PC-3 (cell line): ENCODE measurements at regions not wholly inside any gene's neighbourhood (a gene's known extent, or its start where the extent isn't known, plus 50 kb on each side); places are given as distances from the start of the nearest gene placed in this dataset.

ENCODE experiments used
- ATAC-seq: fragments of 200-7000 bp; cut with Tn5 transposase; 2 replicates; pipeline ENCODE4 v1.9.1; 2020; ENCODE audit warnings: mild to moderate bottlenecking, moderate library complexity
- BruUV-seq: library from RNA; stranded (reverse); fragments of 400-500 nt; replicated peaks from 2 replicates; lab custom pipeline; 2021; lab: Mats Ljungman, UMichigan
- CTCF ChIA-PET: fragments of 300-600 bp; sonication (Branson Sonifier 250); formaldehyde crosslinking; loops from one replicate; lab custom pipeline; 2022; ENCODE audit warnings: antibody characterized with exemption; lab: Charles Lee
- POLR2A ChIA-PET: fragments of 300-600 bp; sonication (Branson Sonifier 250); formaldehyde crosslinking; loops from one replicate; lab custom pipeline; 2022; ENCODE audit warnings: antibody characterized with exemption; ENCODE audit not compliant: unreplicated experiment; lab: Charles Lee
- DNase-seq: peaks from one replicate; pipeline ENCODE4 v3.0.0-alpha.2; 2015
- H2AFZ ChIP-seq: fragments of 300-600 bp; sonication (generic); 2 replicates; pipeline ENCODE4 v1.6.0; 2016; ENCODE audit warnings: antibody characterized with exemption, low read length
- H3F3A ChIP-seq: fragments of 300-600 bp; sonication (generic); one replicate; pipeline ENCODE4 v1.6.0; 2017; ENCODE audit warnings: antibody characterized with exemption, low read length, control low read depth, mild to moderate bottlenecking; ENCODE audit not compliant: unreplicated experiment
- H3K27ac ChIP-seq: fragments of 300-600 bp; sonication (generic); 2 replicates; pipeline ENCODE4 v1.5.1; 2016; ENCODE audit warnings: mild to moderate bottlenecking, low read length
- H3K27me3 ChIP-seq: fragments of 300-600 bp; sonication (generic); 2 replicates; pipeline ENCODE4 v1.6.1; 2016; ENCODE audit warnings: low read length, mixed read lengths
- H3K36me3 ChIP-seq: fragments of 300-600 bp; sonication (generic); 2 replicates; pipeline ENCODE4 v1.6.1; 2016; ENCODE audit warnings: low read depth, mixed run types, low read length, mixed read lengths
- H3K4me1 ChIP-seq: fragments of 300-600 bp; sonication (generic); 2 replicates; pipeline ENCODE4 v1.5.1; 2016; ENCODE audit warnings: low read length; ENCODE audit not compliant: insufficient read depth
- H3K4me2 ChIP-seq: fragments of 300-600 bp; sonication (generic); 2 replicates; pipeline ENCODE4 v1.6.0; 2016; ENCODE audit warnings: low read length
- H3K4me3 ChIP-seq: fragments of 300-600 bp; sonication (generic); 2 replicates; pipeline ENCODE4 v1.5.1; 2016; ENCODE audit warnings: mild to moderate bottlenecking, low read length, mixed read lengths
- H3K79me2 ChIP-seq: fragments of 300-600 bp; sonication (generic); 2 replicates; pipeline ENCODE4 v1.6.1; 2017; ENCODE audit warnings: low read length, mixed read lengths
- H3K9ac ChIP-seq: fragments of 300-600 bp; sonication (generic); 2 replicates; pipeline ENCODE4 v1.6.0; 2016; ENCODE audit warnings: mild to moderate bottlenecking, low read length
- H3K9me2 ChIP-seq: fragments of 300-600 bp; sonication (generic); replicated peaks from 2 replicates; pipeline ENCODE4 v1.6.1; 2016; ENCODE audit warnings: mixed run types, low read length, mixed read lengths
- H3K9me3 ChIP-seq: fragments of 300-600 bp; sonication (generic); 2 replicates; pipeline ENCODE4 v1.6.1; 2016; ENCODE audit warnings: low read length, mixed read lengths
- H4K20me1 ChIP-seq: fragments of 300-600 bp; sonication (generic); 2 replicates; pipeline ENCODE4 v1.6.1; 2016; ENCODE audit warnings: low read length, mixed read lengths
- EZH2 ChIP-seq: fragments of 300-600 bp; sonication (generic); IDR thresholded peaks from one replicate; pipeline ENCODE4 v1.6.1; 2017; ENCODE audit warnings: antibody characterized with exemption, mild to moderate bottlenecking, low read length; ENCODE audit not compliant: unreplicated experiment
- EZH2phosphoT487 ChIP-seq: fragments of 300-600 bp; sonication (generic); IDR thresholded peaks from 2 replicates; pipeline ENCODE4 v1.6.1; 2018; ENCODE audit warnings: mild to moderate bottlenecking, antibody characterized with exemption, low read length, borderline replicate concordance
- intact Hi-C: fragments of 100-400 bp; cut with micrococcal nuclease; formaldehyde crosslinking; loops from 2 replicates; pipeline ENCODE4 v1.9.0; 2023
- TF ChIP-seq, protein P1 (sequence below): fragments of 300-600 bp; sonication (generic); conservative IDR thresholded peaks from 2 replicates; pipeline ENCODE4 v1.5.1; 2017; ENCODE audit warnings: antibody characterized with exemption, low read depth, mild to moderate bottlenecking, low read length

DNA sequence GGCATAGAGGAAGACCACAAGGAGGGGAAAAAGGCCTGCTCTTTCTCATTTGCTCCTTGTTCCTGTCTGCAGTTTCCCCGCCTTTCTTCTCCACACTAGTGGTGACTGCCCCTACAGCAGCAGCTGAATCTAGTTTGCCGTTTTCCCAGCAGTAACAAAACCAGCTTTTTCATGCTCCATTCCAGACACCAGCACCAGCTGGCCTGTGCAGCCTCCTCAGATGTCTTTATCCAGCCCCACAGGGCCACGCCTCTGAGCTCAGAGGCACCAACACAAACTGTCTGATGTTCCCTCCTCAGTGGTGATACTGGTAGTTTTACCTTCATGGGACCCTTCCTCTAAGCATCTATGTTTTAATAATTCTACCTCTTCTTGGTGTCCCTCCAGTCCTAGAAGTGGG lies 70.4 kb upstream of the SLC24A3 start:
- H3K9me2 ChIP-seq = no peaks in the 10 kb centered on the region
- H3K9ac ChIP-seq = no peak overlapping the region
- H3K4me2 ChIP-seq = no peak overlapping the region
- no peaks in the 10 kb centered on the region for H3K79me2 ChIP-seq
- H3K4me3 ChIP-seq = no peak overlapping the region
- H3K27ac ChIP-seq = no peak overlapping the region
- peaks cover 7% of the 10 kb centered on the region for H3K27me3 ChIP-seq
- H4K20me1 ChIP-seq = no peaks in the 10 kb centered on the region
- H3F3A ChIP-seq = no peaks in the 10 kb centered on the region
- no TSS peak for BruUV-seq
- no peak overlapping the region for H2AFZ ChIP-seq
- 0 out of 2 replicates have a peak, but pooled peaks cover 3% of the 10 kb centered on the region for H3K9me3 ChIP-seq
- POLR2A ChIA-PET = no interaction called here
- TF ChIP-seq EZH2phosphoT487 (no peak), EZH2 (no peak)
- TF ChIP-seq, protein P1, sequence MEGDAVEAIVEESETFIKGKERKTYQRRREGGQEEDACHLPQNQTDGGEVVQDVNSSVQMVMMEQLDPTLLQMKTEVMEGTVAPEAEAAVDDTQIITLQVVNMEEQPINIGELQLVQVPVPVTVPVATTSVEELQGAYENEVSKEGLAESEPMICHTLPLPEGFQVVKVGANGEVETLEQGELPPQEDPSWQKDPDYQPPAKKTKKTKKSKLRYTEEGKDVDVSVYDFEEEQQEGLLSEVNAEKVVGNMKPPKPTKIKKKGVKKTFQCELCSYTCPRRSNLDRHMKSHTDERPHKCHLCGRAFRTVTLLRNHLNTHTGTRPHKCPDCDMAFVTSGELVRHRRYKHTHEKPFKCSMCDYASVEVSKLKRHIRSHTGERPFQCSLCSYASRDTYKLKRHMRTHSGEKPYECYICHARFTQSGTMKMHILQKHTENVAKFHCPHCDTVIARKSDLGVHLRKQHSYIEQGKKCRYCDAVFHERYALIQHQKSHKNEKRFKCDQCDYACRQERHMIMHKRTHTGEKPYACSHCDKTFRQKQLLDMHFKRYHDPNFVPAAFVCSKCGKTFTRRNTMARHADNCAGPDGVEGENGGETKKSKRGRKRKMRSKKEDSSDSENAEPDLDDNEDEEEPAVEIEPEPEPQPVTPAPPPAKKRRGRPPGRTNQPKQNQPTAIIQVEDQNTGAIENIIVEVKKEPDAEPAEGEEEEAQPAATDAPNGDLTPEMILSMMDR = no peak
- H3K4me1 ChIP-seq = peaks cover 4% of the 10 kb centered on the region; the same call in 1 of the 2 replicates
- H3K36me3 ChIP-seq = no peaks in the 10 kb centered on the region
- DNase-seq = no peak
- no peak for ATAC-seq
- intact Hi-C loops = no loop called here
- CTCF ChIA-PET = no interaction called here

DNA sequence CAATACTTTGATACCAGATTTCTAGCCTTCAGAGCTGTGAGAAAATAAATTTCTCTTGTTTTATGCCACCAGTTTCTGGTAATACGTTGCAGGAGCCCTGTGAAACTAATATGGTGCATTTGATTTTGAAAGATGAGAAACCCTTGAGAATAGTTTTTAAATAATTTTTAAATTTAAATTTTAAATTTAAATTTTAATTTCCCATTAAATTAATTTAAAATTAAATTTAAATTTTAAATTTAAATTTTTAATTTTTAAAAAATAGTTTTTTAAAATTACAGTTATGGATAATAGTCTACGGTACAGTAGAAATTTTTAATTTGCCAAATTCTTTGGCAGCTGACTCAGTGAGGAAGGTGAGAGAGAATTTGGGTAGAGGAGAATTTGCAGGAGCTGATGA lies 68.6 kb upstream of the SLC24A3 start:
- no peak for ATAC-seq
- Histone ChIP-seq H3K9ac (no peak overlapping the region), H3F3A (no peaks in the 10 kb centered on the region), H3K9me3 (0 out of 2 replicates have a peak, but pooled peaks cover 3% of the 10 kb centered on the region), H3K4me1 (no peaks in the 10 kb centered on the region), H2AFZ (no peak overlapping the region), H3K27me3 (peaks cover 9% of the 10 kb centered on the region), H3K79me2 (no peaks in the 10 kb centered on the region), H3K4me2 (no peak overlapping the region), H4K20me1 (no peaks in the 10 kb centered on the region), H3K4me3 (no peak overlapping the region), H3K9me2 (no peaks in the 10 kb centered on the region), H3K36me3 (no peaks in the 10 kb centered on the region), H3K27ac (no peak overlapping the region)
- ChIA-PET POLR2A (no interaction called here), CTCF (no interaction called here)
- no TSS peak for BruUV-seq
- DNase-seq = no peak
- TF ChIP-seq EZH2 (no peak), EZH2phosphoT487 (no peak)
- TF ChIP-seq, protein P1 = no peak
- intact Hi-C loops = no loop called here

DNA sequence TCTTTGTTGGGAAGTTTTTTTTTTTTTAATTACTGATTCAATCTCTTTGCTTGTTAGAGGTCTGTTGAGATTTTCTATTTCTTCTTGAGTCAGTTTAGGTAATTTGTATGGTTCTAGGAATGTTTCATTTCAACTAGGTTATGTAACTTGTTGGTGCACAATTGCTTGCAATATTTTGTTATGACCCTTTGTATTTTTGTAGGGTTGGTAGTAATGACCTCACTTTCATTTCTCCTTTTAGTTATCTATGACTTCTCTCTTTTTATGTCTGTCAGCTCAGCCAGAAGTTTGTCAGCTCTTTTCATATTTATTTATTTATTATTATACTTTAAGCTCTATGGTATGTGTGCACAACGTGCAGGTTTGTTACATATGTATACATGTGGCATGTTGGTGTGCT lies 51.1 kb upstream of the SLC24A3 start:
- Histone ChIP-seq H3K27ac (no peak overlapping the region), H3K9me3 (no peaks in the 10 kb centered on the region), H3K9me2 (no peaks in the 10 kb centered on the region), H3K4me2 (no peak overlapping the region), H3K27me3 (no peaks in the 10 kb centered on the region), H3K4me3 (no peak overlapping the region), H3K79me2 (no peaks in the 10 kb centered on the region), H3K4me1 (no peaks in the 10 kb centered on the region), H3K9ac (no peak overlapping the region), H3K36me3 (no peaks in the 10 kb centered on the region), H2AFZ (no peak overlapping the region), H3F3A (no peaks in the 10 kb centered on the region), H4K20me1 (no peaks in the 10 kb centered on the region)
- TF ChIP-seq, protein P1 = no peak
- TF ChIP-seq EZH2phosphoT487 = no peak
- no peak for TF ChIP-seq EZH2
- POLR2A ChIA-PET = no interaction called here
- no peak for DNase-seq
- CTCF ChIA-PET = no interaction called here
- BruUV-seq = no TSS peak
- intact Hi-C loops = no loop called here
- no peak for ATAC-seq
